Osteocyte (in vitro differentiated cells): ENCODE measurements at regions not wholly inside any gene's neighbourhood (a gene's known extent, or its start where the extent isn't known, plus 50 kb on each side); places are given as distances from the start of the nearest gene placed in this dataset.
"Not testable (repeated sequence)": the region's sequence is repeated elsewhere in the genome, so short reads cannot be mapped to it uniquely, and the experiment has no call there.

Experiments used
- DNase-seq: peaks from one replicate; pipeline ENCODE4 v3.0.0; 2021; ENCODE audit warnings: mixed read lengths; ENCODE audit not compliant: unreplicated experiment; ENCODE audit errors: extremely low spot score
- H3K27ac Mint-ChIP-seq: one replicate; pipeline ENCODE4 v1.8.0; 2021; ENCODE audit warnings: mild to moderate bottlenecking, mixed read lengths; ENCODE audit not compliant: unreplicated experiment
- H3K27me3 Mint-ChIP-seq: one replicate; pipeline ENCODE4 v1.8.0; 2021; ENCODE audit warnings: mixed read lengths; ENCODE audit not compliant: unreplicated experiment
- H3K36me3 Mint-ChIP-seq: one replicate; pipeline ENCODE4 v1.8.0; 2021; ENCODE audit warnings: mixed read lengths; ENCODE audit not compliant: unreplicated experiment
- H3K4me1 Mint-ChIP-seq: one replicate; pipeline ENCODE4 v1.8.0; 2021; ENCODE audit warnings: mixed read lengths; ENCODE audit not compliant: unreplicated experiment
- H3K4me3 Mint-ChIP-seq: one replicate; pipeline ENCODE4 v1.8.0; 2021; ENCODE audit warnings: mild to moderate bottlenecking, moderate library complexity, mixed read lengths; ENCODE audit not compliant: unreplicated experiment
- H3K9me3 Mint-ChIP-seq: one replicate; pipeline ENCODE4 v1.8.0; 2021; ENCODE audit warnings: mixed read lengths; ENCODE audit not compliant: unreplicated experiment
- TF ChIP-seq, protein P1 (sequence below): fragments of 200-600 bp; sonication (generic); IDR thresholded peaks from 2 replicates; pipeline ENCODE4 v1.5.0; 2021; ENCODE audit warnings: antibody characterized with exemption, mild to moderate bottlenecking, moderate library complexity

GRCh38 chr9:34782372-34782771 lies 72.4 kb upstream of the CCL21 start:
- DNase-seq = no peak
- no peaks in the 10 kb centered on the region for H3K9me3 Mint-ChIP-seq
- no peak overlapping the region for H3K4me3 Mint-ChIP-seq
- no peaks in the 10 kb centered on the region for H3K36me3 Mint-ChIP-seq
- no peaks in the 10 kb centered on the region for H3K4me1 Mint-ChIP-seq
- TF ChIP-seq, protein P1, sequence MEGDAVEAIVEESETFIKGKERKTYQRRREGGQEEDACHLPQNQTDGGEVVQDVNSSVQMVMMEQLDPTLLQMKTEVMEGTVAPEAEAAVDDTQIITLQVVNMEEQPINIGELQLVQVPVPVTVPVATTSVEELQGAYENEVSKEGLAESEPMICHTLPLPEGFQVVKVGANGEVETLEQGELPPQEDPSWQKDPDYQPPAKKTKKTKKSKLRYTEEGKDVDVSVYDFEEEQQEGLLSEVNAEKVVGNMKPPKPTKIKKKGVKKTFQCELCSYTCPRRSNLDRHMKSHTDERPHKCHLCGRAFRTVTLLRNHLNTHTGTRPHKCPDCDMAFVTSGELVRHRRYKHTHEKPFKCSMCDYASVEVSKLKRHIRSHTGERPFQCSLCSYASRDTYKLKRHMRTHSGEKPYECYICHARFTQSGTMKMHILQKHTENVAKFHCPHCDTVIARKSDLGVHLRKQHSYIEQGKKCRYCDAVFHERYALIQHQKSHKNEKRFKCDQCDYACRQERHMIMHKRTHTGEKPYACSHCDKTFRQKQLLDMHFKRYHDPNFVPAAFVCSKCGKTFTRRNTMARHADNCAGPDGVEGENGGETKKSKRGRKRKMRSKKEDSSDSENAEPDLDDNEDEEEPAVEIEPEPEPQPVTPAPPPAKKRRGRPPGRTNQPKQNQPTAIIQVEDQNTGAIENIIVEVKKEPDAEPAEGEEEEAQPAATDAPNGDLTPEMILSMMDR = no peak
- peaks cover 33% of the 10 kb centered on the region for H3K27me3 Mint-ChIP-seq
- H3K27ac Mint-ChIP-seq = no peak overlapping the region

- Mint-ChIP-seq H3K9me3 (no peaks in the 10 kb centered on the region), H3K36me3 (no peaks in the 10 kb centered on the region), H3K27me3 (peaks cover 38% of the 10 kb centered on the region), H3K4me1 (no peaks in the 10 kb centered on the region), H3K4me3 (no peak overlapping the region), H3K27ac (no peak overlapping the region)
- TF ChIP-seq, protein P1 = no peak
- no peak for DNase-seq
Measured at GRCh38 chr9:34777666-34778065, 67.7 kb upstream of the CCL21 start.

GRCh38 chr9:34773955-34774354 lies 64.0 kb upstream of the CCL21 start:
- H3K4me3 Mint-ChIP-seq = no peak overlapping the region
- TF ChIP-seq, protein P1 = no peak
- no peak for DNase-seq
- no peak overlapping the region for H3K27ac Mint-ChIP-seq
- no peaks in the 10 kb centered on the region for H3K36me3 Mint-ChIP-seq
- no peaks in the 10 kb centered on the region for H3K9me3 Mint-ChIP-seq
- peaks cover 40% of the 10 kb centered on the region for H3K27me3 Mint-ChIP-seq
- no peaks in the 10 kb centered on the region for H3K4me1 Mint-ChIP-seq

DNA sequence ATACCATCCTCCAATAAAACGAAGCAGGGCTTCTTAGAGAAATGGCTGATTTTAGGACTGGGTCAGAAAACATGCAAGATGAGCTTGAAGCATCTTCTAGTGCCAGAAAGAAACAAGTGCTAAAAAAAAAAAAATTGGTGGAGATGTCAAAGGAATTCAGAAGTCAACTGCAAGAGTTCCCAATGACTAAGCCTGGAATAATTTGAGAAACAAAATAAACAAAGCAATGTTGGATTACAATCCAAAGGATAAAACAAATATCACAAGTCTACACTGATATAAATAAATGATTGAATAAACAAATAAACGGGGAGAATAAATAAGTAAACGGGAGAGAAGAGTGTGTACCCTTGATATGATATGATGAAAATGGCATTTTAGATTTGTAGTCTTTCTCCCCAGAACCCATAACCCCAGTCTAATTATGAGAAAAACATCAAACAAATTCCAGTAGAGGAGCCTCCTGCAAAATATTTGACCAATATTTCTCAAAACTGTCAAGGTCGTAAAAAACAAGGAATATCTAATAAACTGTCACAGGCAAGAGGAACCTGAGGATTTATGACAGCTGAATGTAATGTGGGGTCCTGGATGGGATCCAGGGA lies 63.5 kb upstream of the CCL21 start:
- H3K36me3 Mint-ChIP-seq = no peaks in the 10 kb centered on the region
- H3K27me3 Mint-ChIP-seq = peaks cover 37% of the 10 kb centered on the region

DNA sequence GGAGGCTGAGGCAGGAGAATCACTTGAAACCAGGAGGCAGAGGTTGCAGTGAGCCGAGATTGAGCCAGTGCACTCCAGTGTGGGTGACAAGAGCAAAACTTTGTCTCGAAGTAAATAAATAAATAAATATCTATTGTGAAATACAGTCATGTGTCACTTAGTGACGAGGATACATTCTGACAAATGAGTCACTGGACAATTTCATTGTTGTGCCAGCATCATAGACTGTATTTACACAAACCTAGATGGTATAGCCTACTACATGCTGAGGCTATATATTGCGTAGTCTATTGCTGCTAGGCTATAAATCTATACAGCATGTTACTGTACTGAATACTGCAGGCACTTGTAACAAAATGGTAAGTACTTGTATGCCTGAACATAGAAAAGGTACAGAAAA lies 61.1 kb upstream of the CCL21 start:
- Mint-ChIP-seq H3K4me3 (no peak overlapping the region), H3K27ac (no peak overlapping the region), H3K36me3 (no peaks in the 10 kb centered on the region), H3K4me1 (no peaks in the 10 kb centered on the region), H3K9me3 (no peaks in the 10 kb centered on the region), H3K27me3 (peaks cover 34% of the 10 kb centered on the region)
- DNase-seq = no peak
- TF ChIP-seq, protein P1 = no peak

More for the DNA sequence above, 63.5 kb upstream of the CCL21 start:
- no peaks in the 10 kb centered on the region for H3K9me3 Mint-ChIP-seq
- no peak overlapping the region for H3K4me3 Mint-ChIP-seq
- TF ChIP-seq, protein P1 = no peak
- no peaks in the 10 kb centered on the region for H3K4me1 Mint-ChIP-seq
- no peak overlapping the region for H3K27ac Mint-ChIP-seq
- no peak for DNase-seq

DNA sequence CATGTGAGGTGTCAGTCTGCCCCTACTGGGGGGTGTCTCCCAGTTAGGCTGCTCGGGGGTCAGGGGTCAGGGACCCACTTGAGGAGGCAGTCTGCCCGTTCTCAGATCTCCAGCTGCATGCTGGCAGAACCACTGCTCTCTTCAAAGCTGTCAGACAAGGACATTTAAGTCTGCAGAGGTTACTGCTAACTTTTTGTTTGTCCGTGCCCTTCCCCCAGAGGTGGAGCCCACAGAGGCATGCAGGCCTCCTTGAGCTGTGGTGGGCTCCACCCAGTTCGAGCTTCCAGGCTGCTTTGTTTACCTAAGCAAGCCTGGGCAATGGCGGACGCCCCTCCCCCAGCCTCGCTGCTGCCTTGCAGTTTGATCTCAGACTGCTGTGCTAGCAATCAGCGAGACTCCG lies 57.2 kb upstream of the CCL21 start:
- not testable (repeated sequence) for H3K9me3 Mint-ChIP-seq, H3K4me1 Mint-ChIP-seq, H3K36me3 Mint-ChIP-seq, H3K27ac Mint-ChIP-seq, DNase-seq, H3K4me3 Mint-ChIP-seq
- peaks cover 22% of the 10 kb centered on the region for H3K27me3 Mint-ChIP-seq
